HEK293 (cell line): ENCODE measurements at regions not wholly inside any gene's neighbourhood (a gene's known extent, or its start where the extent isn't known, plus 50 kb on each side); places are given as distances from the start of the nearest gene placed in this dataset.

ENCODE experiments used
- CTCF ChIA-PET: fragments of 350-600 bp; formaldehyde crosslinking; extraction: SDS; loops from one replicate; lab custom pipeline; 2021; ENCODE audit warnings: antibody characterized with exemption; lab: Yijun Ruan, JAX
- POLR2A ChIA-PET: fragments of 300-600 bp; formaldehyde crosslinking; extraction: SDS; loops from one replicate; lab custom pipeline; 2020; ENCODE audit warnings: antibody characterized with exemption, inconsistent platforms; lab: Yijun Ruan, JAX
- H3K27ac ChIP-seq: fragments of 200-500 bp; sonication (Bioruptor generic); 2 replicates; pipeline ENCODE4 v1.5.1; 2014; ENCODE audit warnings: low read depth, low read length, control low read depth, inconsistent platforms; ENCODE audit errors: extremely low read depth
- H3K36me3 ChIP-seq, 2 experiments: fragments of 200-500 bp in 1 of 2; sonication (Bioruptor generic) in 1 of 2; 1 replicate in 1 of 2; 2 replicates in 1 of 2; pipeline ENCODE4 v1.5.1; 2014 to 2017; ENCODE audit warnings: inconsistent platforms in 2 of 2, low read length in 2 of 2; ENCODE audit not compliant: control insufficient read depth in 2 of 2, insufficient read depth in 1 of 2
- H3K4me1 ChIP-seq: fragments of 200-500 bp; sonication (Bioruptor generic); 2 replicates; pipeline ENCODE4 v1.5.1; 2014; ENCODE audit warnings: mild to moderate bottlenecking, low read length, inconsistent platforms; ENCODE audit not compliant: control insufficient read depth, insufficient read depth
- H3K4me3 ChIP-seq: 2 replicates; pipeline ENCODE4 v1.5.1; 2011; ENCODE audit warnings: low read depth, mild to moderate bottlenecking, control low read depth, low read length, moderate library complexity
- H3K9me3 ChIP-seq: fragments of 200-500 bp; sonication (Bioruptor generic); 2 replicates; pipeline ENCODE4 v1.5.1; 2014; ENCODE audit warnings: low read depth, low read length, inconsistent platforms; ENCODE audit not compliant: control insufficient read depth, insufficient read depth
- GLIS1 ChIP-seq: fragments of 450-650 bp; formaldehyde crosslinking; IDR thresholded peaks from 2 replicates; pipeline ENCODE4 v1.5.1; 2016; ENCODE audit warnings: missing biosample characterization, missing genetic modification characterization
- IKZF3 ChIP-seq: fragments of 450-650 bp; IDR thresholded peaks from 2 replicates; pipeline ENCODE4 v1.5.0; 2018; ENCODE audit warnings: missing biosample characterization, mild to moderate bottlenecking, missing genetic modification characterization, moderate library complexity
- KLF10 ChIP-seq: fragments of 450-650 bp; IDR thresholded peaks from 2 replicates; pipeline ENCODE4 v1.5.1; 2018; ENCODE audit warnings: missing biosample characterization, mild to moderate bottlenecking, missing genetic modification characterization
- KLF16 ChIP-seq: fragments of 450-650 bp; formaldehyde crosslinking; IDR thresholded peaks from 2 replicates; pipeline ENCODE4 v1.5.1; 2017; ENCODE audit warnings: missing biosample characterization, missing genetic modification characterization
- PRDM2 ChIP-seq: fragments of 450-650 bp; formaldehyde crosslinking; IDR thresholded peaks from 2 replicates; pipeline ENCODE4 v1.5.1; 2016; ENCODE audit warnings: missing biosample characterization, missing genetic modification characterization, borderline replicate concordance
- WT1 ChIP-seq: fragments of 450-650 bp; formaldehyde crosslinking; IDR thresholded peaks from 2 replicates; pipeline ENCODE4 v1.5.1; 2016; ENCODE audit warnings: missing biosample characterization, missing genetic modification characterization
- ZBTB1 ChIP-seq: fragments of 450-650 bp; formaldehyde crosslinking; IDR thresholded peaks from 2 replicates; pipeline ENCODE4 v1.5.1; 2016; ENCODE audit warnings: missing biosample characterization, missing genetic modification characterization
- ZIC2 ChIP-seq: fragments of 450-650 bp; formaldehyde crosslinking; IDR thresholded peaks from 2 replicates; pipeline ENCODE4 v1.5.1; 2016; ENCODE audit warnings: missing biosample characterization, missing genetic modification characterization
- ZNF133 ChIP-seq: fragments of 450-650 bp; formaldehyde crosslinking; IDR thresholded peaks from 2 replicates; pipeline ENCODE4 v1.5.1; 2016; ENCODE audit warnings: missing biosample characterization, missing genetic modification characterization
- ZNF148 ChIP-seq: fragments of 450-650 bp; formaldehyde crosslinking; IDR thresholded peaks from 2 replicates; pipeline ENCODE4 v1.5.0; 2017; ENCODE audit warnings: missing biosample characterization, missing genetic modification characterization, borderline replicate concordance
- ZNF157 ChIP-seq: fragments of 450-650 bp; formaldehyde crosslinking; IDR thresholded peaks from 2 replicates; pipeline ENCODE4 v1.5.1; 2016; ENCODE audit warnings: missing biosample characterization, missing genetic modification characterization
- ZNF335 ChIP-seq: fragments of 450-650 bp; formaldehyde crosslinking; conservative IDR thresholded peaks from 2 replicates; pipeline ENCODE4 v1.5.1; 2016; ENCODE audit warnings: missing biosample characterization, missing genetic modification characterization
- ZNF350 ChIP-seq: fragments of 450-650 bp; formaldehyde crosslinking; IDR thresholded peaks from 2 replicates; pipeline ENCODE4 v1.5.0; 2017; ENCODE audit warnings: missing biosample characterization, mild to moderate bottlenecking, missing genetic modification characterization
- ZNF423 ChIP-seq: fragments of 450-650 bp; formaldehyde crosslinking; IDR thresholded peaks from 2 replicates; pipeline ENCODE4 v1.5.1; 2016; ENCODE audit warnings: missing biosample characterization, missing genetic modification characterization
- ZNF548 ChIP-seq: fragments of 450-650 bp; formaldehyde crosslinking; IDR thresholded peaks from 2 replicates; pipeline ENCODE4 v1.5.1; 2016; ENCODE audit warnings: missing biosample characterization, missing genetic modification characterization
- ZNF560 ChIP-seq: fragments of 450-650 bp; formaldehyde crosslinking; IDR thresholded peaks from 2 replicates; pipeline ENCODE4 v1.5.1; 2017; ENCODE audit warnings: missing biosample characterization, missing genetic modification characterization, borderline replicate concordance
- ZNF585B ChIP-seq: fragments of 450-650 bp; formaldehyde crosslinking; IDR thresholded peaks from 2 replicates; pipeline ENCODE4 v1.5.1; 2016; ENCODE audit warnings: missing biosample characterization, missing genetic modification characterization
- ZNF639 ChIP-seq: fragments of 450-650 bp; formaldehyde crosslinking; IDR thresholded peaks from 2 replicates; pipeline ENCODE4 v1.5.1; 2016; ENCODE audit warnings: missing biosample characterization, missing genetic modification characterization
- ZNF658 ChIP-seq: fragments of 450-650 bp; formaldehyde crosslinking; IDR thresholded peaks from 2 replicates; pipeline ENCODE4; 2016; ENCODE audit warnings: missing biosample characterization, missing genetic modification characterization
- ZNF692 ChIP-seq: fragments of 450-650 bp; formaldehyde crosslinking; IDR thresholded peaks from 2 replicates; pipeline ENCODE4 v1.5.1; 2016; ENCODE audit warnings: missing biosample characterization, missing genetic modification characterization
- ZNF768 ChIP-seq: fragments of 450-650 bp; formaldehyde crosslinking; IDR thresholded peaks from 2 replicates; pipeline ENCODE4 v1.5.1; 2018; ENCODE audit warnings: missing biosample characterization, mild to moderate bottlenecking, missing genetic modification characterization
- ZNF792 ChIP-seq: fragments of 450-650 bp; formaldehyde crosslinking; IDR thresholded peaks from 2 replicates; pipeline ENCODE4 v1.5.1; 2016; ENCODE audit warnings: missing biosample characterization, missing genetic modification characterization
- ZSCAN23 ChIP-seq: fragments of 450-650 bp; formaldehyde crosslinking; IDR thresholded peaks from 2 replicates; pipeline ENCODE4 v1.5.1; 2016; ENCODE audit warnings: missing biosample characterization, missing genetic modification characterization
- ZSCAN5A ChIP-seq: fragments of 450-650 bp; formaldehyde crosslinking; IDR thresholded peaks from 2 replicates; pipeline ENCODE4 v1.5.1; 2016; ENCODE audit warnings: missing biosample characterization, missing genetic modification characterization

- no peaks in the 10 kb centered on the region for H3K9me3 ChIP-seq
- no peaks in the 10 kb centered on the region for H3K4me1 ChIP-seq
- no peak overlapping the region for H3K27ac ChIP-seq
- CTCF ChIA-PET: no interaction called here
- no peaks in the 10 kb centered on the region for H3K36me3 ChIP-seq
- POLR2A ChIA-PET: no interaction called here
- H3K4me3 ChIP-seq: no peak overlapping the region
- no peak for TF ChIP-seq ZNF157 (tag by site-specific recombination)
- TF ChIP-seq ZNF658 (tag by site-specific recombination): no peak
- TF ChIP-seq ZNF350 (tag by site-specific recombination): no peak
- no peak for TF ChIP-seq IKZF3 (tag by site-specific recombination)
- no peak for TF ChIP-seq ZSCAN23 (tag by site-specific recombination)
- no peak for TF ChIP-seq ZBTB1
- no peak for TF ChIP-seq WT1 (tag by site-specific recombination)
- TF ChIP-seq ZNF335 (tag by site-specific recombination): no peak
- no peak for TF ChIP-seq KLF16 (tag by site-specific recombination)
These were observed 296.0 kb upstream of the KYNU start for GRCh38 chr2:142581491-142581890.

GRCh38 chr2:142580691-142581090 is 296.8 kb upstream of the KYNU start:
- Histone ChIP-seq H3K9me3 (no peaks in the 10 kb centered on the region), H3K4me1 (no peaks in the 10 kb centered on the region), H3K4me3 (no peak overlapping the region), H3K36me3 (no peaks in the 10 kb centered on the region), H3K27ac (no peak overlapping the region)
- TF ChIP-seq GLIS1 (tag by site-specific recombination) (no peak), ZNF768 (tag by site-specific recombination) (no peak), ZNF792 (tag by site-specific recombination) (no peak), ZNF639 (tag by site-specific recombination) (no peak), PRDM2 (tag by site-specific recombination) (no peak), ZNF423 (tag by site-specific recombination) (no peak), ZNF548 (tag by site-specific recombination) (no peak), ZNF148 (tag by site-specific recombination) (no peak), ZSCAN5A (no peak), ZNF692 (no peak), ZNF560 (tag by site-specific recombination) (no peak), ZNF585B (no peak), ZIC2 (no peak), KLF10 (tag by site-specific recombination) (no peak), ZNF133 (tag by site-specific recombination) (no peak)
- CTCF ChIA-PET: interaction anchor here (0.8 kb wide), 1 partner anchor 23 kb away, joined by 3 read pairs; no protein-coding TSS in a partner anchor
- POLR2A ChIA-PET: no interaction called here
